GM10847 (cell line): ENCODE measurements at regions not wholly inside any gene's neighbourhood (a gene's known extent, or its start where the extent isn't known, plus 50 kb on each side); places are given as distances from the start of the nearest gene placed in this dataset.

Experiments used
- POLR2A ChIP-seq: IDR thresholded peaks from 2 replicates; pipeline ENCODE4 v1.6.1; 2011; ENCODE audit not compliant: insufficient read length; ENCODE audit errors: extremely low read depth

DNA sequence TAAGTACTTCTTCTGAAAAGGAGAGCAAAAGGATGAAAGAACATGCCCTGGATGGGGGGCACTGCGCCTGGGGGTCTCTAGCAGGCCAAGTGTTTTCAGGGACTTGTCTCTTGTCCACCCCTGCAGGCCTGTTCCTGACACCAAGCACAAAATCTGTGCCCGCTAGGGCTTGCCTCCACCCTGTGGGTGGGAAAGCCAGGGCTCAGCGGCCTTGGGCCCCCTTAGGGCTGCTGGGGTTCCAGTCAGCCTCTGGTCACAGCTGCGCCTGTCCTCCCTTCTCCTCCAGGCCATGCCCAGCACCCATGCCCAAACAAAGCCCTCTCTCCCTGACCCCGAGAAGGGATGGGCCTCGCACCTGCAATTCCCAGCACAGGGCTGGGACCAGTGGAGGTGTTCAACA is 71.1 kb upstream of the TRPM1 start:
- no peak for TF ChIP-seq POLR2A

DNA sequence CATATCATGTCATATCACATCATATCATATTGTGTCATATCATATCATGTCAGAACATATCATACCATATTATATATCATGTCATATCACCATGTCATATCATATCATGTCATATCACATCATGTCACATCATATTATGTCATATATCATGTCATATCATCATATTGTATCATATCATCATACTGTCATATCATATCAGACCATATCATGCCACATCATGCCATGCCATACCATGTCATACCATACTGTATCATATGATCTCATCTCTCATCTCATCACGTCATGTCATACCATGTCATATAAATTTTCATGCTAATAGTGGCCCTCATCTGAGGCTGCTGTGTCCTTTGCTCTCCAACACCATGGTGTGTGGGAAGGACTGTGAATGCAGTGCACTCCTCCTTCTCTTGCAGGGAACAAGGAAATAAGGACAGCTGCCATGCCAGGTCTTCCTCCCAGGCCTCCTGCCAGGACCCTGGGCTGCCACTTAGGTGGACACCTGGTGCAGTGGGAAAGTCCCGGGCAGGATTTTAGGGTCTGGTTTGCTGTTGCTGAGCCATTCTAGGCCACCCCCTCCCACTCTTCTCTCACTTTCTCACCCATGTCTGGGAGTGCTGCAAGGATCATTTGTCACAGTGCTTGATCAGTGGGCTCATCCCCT is 72.4 kb upstream of the TRPM1 start:
- no peak for TF ChIP-seq POLR2A

DNA sequence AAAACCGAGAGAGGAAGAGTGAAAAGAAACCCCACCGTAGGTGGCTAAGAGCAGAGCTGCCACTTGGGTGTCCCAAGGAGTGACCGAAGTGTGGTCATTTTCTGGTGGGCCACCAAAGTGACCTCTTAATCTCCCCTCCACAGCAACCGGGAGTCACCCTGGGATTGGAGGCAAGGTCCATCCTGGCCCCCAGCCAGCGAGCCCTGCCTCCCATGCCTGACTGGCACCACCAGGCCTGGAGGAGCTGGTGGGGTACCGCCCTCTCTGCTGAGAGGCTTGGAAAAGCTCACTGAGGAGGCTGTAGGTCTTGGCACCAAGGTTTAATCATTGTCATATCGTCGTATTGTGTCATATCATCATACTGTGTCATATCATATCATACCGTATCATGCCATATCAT is 74.0 kb upstream of the TRPM1 start:
- TF ChIP-seq POLR2A: no peak

DNA sequence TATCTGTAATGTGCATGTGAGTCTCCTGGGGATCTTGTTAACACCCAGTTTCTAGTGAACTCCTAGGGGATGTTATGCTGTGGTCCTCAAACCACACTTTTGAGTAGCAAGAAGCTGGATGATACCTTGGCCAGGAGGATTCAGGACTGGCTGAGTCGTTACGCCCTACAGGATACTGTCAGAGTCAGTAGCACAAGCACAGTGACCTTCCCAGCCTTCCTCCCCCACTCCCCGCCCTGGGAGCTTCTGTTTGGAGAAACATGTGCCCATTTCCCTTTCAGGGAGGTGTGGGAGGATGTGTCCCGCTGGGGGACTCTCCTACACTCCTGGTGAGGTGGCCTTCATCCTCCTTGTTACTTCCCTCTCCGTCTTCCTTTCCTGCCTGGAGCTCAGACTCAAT is 76.4 kb upstream of the TRPM1 start:
- no peak for TF ChIP-seq POLR2A

DNA sequence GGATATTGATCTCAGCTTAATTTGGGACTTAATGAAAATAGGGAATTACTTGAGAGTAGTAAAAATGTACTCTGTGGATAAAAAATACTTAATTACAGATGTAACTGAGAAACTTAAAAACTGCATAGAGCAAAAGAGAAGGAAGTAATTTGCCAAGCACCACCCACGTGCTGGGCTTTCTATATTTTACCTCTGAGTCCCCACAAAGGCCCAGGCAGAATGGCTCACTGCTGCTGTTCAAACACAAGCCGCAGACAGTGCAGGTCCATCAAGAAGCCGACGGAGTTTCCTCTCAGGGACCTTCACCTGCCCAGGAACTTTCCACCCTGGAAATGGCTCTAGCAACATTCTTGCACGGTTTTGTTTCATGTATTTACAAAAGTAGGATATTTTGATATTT is 77.2 kb upstream of the TRPM1 start:
- TF ChIP-seq POLR2A: no peak

DNA sequence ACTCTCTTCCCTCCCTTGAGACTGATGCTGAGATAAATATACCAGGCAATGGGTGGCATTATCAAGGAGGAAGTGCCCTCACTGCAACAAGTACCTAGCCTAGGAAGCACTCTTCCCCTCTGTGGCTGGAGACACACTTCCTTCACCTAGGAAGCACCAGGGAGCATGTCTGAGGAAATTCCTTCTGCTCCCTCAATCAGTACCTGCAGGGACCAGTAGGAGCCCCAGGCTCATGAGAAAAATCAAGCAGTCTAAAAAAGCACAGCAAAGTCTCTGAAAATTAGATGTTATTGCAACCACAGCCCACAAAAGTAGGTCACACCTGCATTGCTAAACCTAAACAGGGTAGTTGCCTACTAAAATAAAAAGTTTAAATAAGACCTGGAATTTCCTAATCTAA is 78.2 kb upstream of the TRPM1 start:
- no peak for TF ChIP-seq POLR2A

DNA sequence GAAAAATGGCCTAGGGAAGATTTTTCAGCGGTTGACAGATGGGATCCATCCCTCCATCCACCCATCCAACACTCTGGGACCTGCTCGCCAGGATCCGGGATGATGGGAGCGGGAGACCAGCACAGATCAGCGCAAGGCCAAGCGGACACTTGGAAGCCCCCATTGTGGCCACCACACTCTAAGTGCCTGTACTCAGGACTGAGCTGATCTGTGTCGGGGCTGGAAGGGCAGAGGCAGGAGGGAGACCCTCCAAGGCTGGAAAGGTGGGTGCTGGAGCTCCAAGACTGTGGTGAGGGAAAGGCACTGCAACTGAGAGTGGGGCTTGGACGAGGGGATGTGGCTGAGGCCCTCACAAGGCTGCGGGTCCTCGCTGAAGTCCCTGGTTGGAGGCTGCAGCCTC is 91.8 kb upstream of the TRPM1 start:
- no peak for TF ChIP-seq POLR2A

DNA sequence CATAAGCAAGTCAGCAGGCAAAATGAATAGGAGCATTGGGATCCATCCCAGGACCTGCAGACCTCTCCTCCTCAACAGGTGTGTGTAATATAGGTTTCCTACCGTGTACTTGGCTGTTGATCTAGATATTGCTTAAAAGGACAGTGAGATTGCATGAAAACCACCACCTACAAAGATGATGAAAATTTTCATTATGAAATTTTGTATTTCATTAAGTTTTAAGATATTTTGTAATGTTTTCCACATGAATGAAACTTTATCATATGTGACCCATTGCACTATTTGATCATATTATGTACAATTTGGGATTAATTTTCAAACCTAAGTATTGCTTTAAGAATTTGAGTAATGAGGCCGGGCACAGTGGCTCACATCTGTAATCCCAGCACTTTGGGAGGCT is 94.3 kb upstream of the TRPM1 start:
- TF ChIP-seq POLR2A: no peak

DNA sequence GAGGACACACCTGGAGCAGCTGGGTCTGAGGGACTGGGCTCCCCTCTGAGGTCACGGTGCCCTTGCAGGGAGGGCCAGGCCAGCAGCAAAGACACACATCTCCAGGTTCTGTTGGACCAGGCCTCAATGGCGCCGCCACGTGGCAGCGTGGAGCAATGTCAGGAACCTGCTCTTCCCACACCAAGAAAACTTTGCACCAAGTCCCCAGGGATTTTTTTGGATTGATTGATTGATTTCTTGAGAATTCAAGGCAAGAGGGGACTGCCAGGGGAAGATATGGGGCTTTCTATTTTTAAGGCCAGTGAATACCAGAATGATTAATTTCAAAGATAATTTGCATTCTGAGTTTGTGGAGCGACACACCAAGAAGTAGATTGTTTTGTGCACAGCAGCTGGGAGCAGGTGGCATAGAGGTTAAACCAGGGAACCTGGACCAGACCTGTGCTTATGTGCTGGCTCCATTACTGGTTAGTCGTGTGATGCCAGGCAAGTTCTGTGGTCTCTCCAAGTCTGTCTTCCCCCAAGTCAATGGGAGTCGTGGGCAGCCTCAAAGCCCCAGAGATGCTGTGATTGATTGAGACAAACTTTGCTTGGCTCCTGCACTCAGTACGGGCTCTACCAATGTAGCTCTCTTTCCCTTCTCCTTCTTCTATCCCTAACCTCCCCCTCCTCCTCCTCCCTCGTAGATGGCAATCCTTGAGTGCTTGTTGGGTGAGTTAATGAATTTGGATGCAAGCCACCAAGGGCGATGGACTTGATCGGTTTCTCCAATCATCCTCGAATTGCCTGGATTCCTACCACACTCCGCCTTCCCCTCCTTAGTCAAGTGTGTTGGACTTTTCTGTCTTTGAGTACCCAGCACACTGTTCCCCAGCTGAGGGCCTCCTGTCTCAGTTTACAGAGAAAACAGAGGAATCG is 96.2 kb upstream of the TRPM1 start:
- TF ChIP-seq POLR2A: no peak

DNA sequence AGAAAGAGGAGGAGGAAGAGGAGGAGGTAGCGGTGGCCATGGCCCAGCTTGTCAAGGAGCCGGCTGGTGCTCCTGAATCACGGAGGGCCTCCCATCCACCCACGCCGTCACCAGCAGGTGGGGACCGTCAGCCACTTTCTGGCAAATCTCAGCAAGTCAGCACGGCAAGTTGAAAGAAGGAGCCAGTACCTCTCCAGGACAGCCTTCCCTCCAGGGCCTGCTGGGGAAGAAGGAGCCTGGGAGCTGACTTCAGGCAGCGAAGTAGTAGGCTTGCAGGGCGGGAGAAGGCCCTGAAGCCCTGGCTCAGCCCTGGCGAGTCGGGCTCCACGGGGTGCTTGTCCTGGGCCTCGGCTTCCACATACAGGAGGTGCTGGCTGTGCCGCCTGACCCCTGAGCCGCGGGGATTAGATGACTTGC is 99.2 kb upstream of the TRPM1 start:
- no peak for TF ChIP-seq POLR2A

DNA sequence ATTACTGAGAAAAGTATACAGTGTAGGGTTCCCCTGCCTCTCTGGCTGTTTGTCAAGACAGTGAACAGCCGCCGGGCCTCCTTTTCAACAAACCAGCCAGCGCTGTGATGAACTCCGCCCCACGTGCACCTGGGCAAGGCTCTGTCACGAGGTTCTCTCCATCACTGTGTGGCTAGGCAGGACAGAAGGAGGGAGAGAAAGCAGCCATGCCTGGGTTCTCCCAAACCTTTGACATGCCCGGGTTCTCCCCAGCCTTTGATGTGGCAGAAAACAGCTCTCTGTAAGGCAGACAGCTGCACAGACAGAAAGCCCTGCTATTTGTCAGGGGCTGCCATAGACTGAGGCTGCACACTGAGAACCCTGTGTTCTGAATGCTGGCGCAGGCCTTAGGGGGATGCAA is 101.4 kb upstream of the TRPM1 start:
- TF ChIP-seq POLR2A: no peak

DNA sequence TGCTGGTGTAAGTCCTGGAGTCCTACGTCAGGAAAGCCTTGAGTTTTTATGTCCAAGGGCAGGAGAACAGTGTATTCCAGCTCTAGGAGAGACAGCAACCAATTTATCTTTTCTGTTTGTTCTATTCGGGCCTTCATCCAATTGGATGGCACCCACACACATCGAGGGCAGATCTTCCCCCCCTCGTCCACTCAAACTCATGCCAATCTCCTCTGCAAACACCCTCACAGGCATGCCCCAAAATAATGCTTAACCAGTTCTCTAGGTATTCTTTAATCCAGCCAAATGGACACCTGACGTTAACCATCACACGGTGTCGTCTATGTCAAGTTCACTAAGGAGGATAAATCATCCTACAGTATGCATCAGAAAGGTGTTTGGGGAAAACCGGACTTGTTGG is 102.5 kb upstream of the TRPM1 start:
- TF ChIP-seq POLR2A: no peak

DNA sequence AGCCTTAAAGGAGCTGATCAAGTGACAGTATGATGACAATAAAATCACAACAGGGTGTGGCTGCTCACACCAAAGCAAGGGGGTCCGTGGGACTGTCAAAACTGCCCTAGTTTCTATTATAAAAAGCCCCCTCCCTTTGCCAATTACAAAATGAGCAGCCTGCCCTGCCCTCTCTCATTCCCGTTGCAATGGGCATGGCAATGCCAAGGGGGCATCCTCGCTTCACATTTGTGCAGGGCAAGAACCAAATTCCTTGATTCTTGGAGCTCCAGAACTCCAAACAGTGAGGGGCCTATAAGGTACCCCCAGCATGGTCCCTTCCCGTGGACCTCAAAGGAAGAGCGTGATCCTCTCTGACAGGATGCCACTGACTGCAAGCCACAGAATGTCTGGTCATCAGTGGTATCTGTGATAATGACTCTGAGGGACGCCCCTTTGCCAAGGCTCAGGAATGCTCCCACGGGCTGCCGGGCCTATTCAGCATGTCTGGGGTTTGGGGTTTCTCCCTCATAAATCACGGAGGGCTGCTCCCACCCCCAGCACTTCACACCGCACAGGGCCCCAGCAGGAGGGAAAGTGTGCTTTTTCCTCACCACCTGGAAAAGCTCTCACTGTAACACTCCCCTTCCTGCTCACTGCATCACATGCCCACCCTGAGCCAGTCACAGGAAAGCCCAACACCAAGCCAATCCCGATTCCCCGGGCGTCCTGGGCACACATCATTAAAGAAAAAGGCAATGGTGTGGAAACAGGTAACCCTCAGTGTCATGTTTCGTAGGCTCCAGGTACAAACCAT is 105.1 kb upstream of the TRPM1 start:
- no peak for TF ChIP-seq POLR2A

DNA sequence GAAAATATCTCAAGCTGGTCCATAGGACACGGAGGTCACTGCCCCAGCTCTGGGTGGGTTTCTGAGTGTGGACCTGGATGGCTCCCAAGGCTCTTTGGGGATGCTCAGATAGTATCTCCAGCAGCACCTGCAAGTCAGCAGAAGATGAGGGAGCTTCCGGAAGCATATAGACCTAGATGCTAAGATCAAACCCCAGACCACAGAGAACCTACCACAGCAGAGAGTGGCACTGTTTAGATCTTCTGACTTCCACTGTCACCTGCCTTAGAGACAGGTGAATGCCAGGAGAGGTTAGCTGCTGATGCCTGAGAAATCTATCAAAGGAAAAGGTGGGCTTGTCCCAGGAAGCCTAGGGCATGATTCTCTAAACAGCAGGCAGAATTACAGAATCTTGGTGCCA is 105.7 kb upstream of the TRPM1 start:
- no peak for TF ChIP-seq POLR2A

DNA sequence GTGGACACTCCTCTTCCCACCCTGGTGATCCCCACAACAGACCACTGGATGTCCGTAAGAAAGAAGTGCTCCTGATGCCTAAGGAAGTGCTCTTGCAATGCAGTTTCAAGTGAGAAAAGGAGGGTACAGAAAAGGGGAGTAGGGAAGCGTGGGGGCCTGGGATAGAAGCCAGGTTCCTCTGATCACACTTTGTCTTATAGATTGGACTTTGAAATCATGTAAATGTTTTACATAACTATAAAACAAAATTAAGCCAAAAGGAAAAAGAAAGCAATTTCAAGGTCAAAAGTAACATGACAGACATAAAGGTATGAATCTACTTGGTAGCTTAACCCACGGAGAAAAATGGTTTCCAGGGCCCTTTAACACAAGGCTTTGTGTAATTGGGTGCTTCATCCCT is 107.3 kb upstream of the TRPM1 start:
- no peak for TF ChIP-seq POLR2A

DNA sequence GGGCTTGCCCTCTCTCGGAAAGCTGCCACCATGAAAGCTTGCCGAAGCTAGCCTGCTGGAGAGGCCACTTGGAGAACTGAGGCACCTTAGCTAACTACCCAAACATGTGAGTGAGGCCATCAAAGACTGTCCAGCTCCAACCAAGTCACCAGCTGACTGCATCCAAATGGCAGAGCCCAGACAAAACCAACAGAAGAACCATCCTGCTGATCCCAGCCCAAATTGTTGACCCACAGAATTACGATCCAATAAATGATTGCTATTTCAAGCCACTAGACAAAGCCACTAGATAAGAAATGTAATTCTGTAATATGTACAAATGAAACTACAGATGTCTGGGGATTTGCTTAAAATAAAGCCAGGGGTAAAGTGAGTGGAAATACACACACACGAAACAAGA is 109.8 kb upstream of the TRPM1 start:
- TF ChIP-seq POLR2A: no peak
